Hippocampal formation (tissue), 2 donors: ENCODE measurements at regions not wholly inside any gene's neighbourhood (a gene's known extent, or its start where the extent isn't known, plus 50 kb on each side); places are given as distances from the start of the nearest gene placed in this dataset.

Experiments
- DNase-seq, 2 donors: peaks; one replicate each; lab custom pipeline; 2025; lab: John Stamatoyannopoulos, UW

- peak in 1 of 2 donors; percentile 56 for DNase-seq
These were observed 397.7 kb upstream of the HNRNPA3 start for GRCh38 chr2:176814740-176815367.

GRCh38 chr2:176817061-176817565 lies 395.5 kb upstream of the HNRNPA3 start:
- no peak for DNase-seq

GRCh38 chr2:176818076-176818475 lies 394.5 kb upstream of the HNRNPA3 start:
- DNase-seq, result no peak

DNA sequence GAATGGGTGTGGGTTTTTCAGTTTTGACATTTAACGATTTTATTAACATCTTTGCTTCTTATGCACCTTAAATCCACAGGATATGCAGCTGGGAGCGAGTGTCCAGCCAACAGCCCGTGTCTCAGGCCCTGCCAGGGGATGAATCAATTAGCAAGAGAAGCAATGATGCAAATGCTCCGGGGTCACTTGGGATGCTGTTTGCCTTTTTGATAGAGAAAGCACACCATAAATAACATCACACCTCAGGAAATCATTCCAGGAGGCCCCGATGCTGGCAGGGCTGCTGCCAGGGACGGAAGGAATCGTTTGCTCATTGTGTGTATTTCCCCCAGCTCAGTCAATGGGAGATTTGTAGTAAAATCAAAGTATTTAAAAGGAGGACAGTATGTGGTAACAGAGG lies 394.0 kb upstream of the HNRNPA3 start:
- no peak for DNase-seq

GRCh38 chr2:176819306-176819705 lies 393.3 kb upstream of the HNRNPA3 start:
- no peak for DNase-seq

DNA sequence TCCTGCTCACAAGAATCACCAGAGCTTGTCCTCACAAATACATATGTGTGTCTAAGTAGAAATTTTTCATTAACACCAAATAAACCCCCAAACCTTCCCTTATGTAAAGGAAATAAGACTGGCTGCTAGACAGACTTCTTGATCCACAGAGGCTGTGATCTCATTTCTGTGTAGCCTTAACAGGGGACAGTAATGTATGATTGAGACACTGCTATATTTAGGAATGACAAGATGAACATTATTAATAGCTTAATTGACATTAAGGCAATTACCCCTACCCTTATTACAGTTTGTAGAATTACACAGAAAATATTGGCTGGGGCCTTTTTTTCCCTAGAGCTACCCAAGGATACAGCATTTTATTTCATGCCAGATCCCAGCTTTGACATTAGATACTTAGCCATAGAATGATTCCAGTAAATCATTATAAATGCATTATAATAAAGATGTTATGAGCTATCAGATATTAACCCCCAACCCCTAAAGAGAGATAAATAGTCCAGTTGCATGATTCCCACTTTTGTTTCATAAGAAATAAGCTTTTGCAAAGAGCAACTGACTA lies 392.1 kb upstream of the HNRNPA3 start:
- DNase-seq, result no peak

DNA sequence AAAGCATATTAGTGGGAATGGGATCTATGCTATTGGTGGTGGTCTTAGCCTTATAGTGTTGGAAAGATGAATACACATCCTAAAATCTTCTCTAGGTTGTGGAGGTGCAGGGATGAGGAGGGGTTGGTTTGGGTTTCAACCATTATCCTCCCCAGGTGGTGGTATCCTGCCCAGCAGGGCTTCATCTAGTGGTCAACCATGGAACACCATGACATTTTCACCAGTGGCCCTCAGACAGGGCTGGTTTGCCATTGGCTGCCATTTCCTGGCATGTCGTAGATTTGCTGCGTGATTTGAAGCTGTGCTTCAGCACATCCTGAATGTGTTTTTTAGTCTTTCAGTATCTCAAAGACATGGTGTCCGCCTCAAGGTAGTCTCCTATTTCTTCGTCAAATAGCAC lies 391.2 kb upstream of the HNRNPA3 start:
- no peak for DNase-seq

GRCh38 chr2:176822060-176822459 lies 390.5 kb upstream of the HNRNPA3 start:
- no peak for DNase-seq

DNA sequence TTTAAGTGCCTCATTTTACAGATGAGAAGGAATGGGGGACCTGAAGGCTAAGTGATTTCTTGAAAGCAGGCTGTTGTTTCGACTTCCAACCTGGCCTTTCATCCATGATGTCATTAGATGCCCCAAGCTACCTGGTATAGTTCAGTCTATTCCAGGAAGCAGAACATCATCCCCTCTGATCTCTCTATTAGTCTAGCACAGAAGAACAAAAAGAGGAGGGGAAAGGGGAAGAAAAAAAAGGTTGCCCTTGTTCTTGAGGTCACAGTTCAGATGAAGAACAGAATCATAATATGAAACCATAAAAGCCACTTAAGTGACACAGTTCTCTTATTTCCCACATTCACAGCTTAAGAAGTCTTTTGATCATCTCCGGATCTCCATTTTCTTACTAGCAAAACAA lies 386.2 kb upstream of the HNRNPA3 start:
- no peak for DNase-seq

- no peak for DNase-seq
These were observed 385.5 kb upstream of the HNRNPA3 start for GRCh38 chr2:176826984-176827668.

- DNase-seq, result no peak
These were observed 382.2 kb upstream of the HNRNPA3 start for GRCh38 chr2:176830362-176830761.

DNA sequence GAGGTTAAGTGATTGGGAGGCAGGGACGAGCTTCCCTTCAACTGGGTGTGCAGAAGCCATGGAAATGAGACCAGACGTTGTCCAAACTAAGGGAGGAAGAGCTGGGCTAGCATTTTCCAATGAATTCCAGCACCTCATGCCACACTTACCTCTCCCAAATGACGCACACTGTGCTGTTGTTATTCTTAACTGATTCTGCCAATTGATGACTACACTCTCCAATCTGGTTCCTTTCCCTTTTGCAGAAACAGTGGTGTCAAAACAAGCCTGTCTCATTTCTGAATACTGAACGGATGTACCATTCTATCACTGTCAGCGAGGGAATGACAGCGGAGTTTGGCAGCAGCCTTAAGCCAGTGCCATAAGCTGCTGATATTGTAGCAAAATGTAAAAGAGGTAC lies 380.5 kb upstream of the HNRNPA3 start:
- DNase-seq, result no peak

GRCh38 chr2:176833671-176834070 lies 378.9 kb upstream of the HNRNPA3 start:
- no peak for DNase-seq

- DNase-seq, result no peak
These were observed 378.4 kb upstream of the HNRNPA3 start for GRCh38 chr2:176834226-176834625.

- no peak for DNase-seq
These were observed 369.4 kb upstream of the HNRNPA3 start for GRCh38 chr2:176843208-176843607.

DNA sequence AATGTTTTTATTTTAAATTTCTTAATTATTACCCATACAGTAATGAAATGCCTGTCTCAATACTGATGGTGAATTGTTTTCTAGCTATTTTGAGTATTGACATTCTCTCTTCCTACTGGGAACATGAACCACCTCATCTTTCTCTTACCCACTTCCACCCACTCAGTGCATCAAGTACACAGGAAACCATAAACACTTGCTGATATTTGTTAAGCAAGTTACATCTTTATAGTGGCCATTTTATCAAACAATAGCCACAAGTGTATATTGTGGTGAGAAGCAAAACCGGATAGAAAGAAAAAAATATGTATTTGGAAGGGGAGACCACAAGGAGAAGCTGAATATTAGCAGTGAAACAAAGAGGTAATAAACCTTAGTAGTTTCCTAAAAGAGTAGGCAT lies 368.1 kb upstream of the HNRNPA3 start:
- DNase-seq, result no peak

DNA sequence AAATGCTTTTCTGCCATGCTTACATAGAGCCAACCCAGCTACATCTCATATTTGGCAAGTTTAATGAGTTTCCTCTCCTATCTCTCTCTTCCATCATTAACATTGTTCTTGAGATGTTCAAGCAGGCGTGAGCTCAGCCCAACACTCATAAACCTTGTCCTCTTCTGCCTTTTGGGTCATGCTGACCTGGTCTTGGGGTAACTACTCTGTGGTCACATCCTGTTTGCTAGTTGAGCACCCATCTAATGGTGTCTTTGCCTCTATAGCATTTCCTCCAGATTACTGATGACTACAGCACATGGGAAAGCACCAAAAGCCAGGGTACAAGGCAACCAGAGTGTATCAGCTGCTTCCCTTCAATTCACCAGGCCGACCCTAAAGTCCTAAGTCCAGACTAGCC lies 366.9 kb upstream of the HNRNPA3 start:
- no peak for DNase-seq

GRCh38 chr2:176847575-176847974 lies 365.0 kb upstream of the HNRNPA3 start:
- no peak for DNase-seq

GRCh38 chr2:176848844-176849243 lies 363.8 kb upstream of the HNRNPA3 start:
- DNase-seq, result no peak

GRCh38 chr2:176851200-176851888 lies 361.2 kb upstream of the HNRNPA3 start:
- DNase-seq, result no peak

DNA sequence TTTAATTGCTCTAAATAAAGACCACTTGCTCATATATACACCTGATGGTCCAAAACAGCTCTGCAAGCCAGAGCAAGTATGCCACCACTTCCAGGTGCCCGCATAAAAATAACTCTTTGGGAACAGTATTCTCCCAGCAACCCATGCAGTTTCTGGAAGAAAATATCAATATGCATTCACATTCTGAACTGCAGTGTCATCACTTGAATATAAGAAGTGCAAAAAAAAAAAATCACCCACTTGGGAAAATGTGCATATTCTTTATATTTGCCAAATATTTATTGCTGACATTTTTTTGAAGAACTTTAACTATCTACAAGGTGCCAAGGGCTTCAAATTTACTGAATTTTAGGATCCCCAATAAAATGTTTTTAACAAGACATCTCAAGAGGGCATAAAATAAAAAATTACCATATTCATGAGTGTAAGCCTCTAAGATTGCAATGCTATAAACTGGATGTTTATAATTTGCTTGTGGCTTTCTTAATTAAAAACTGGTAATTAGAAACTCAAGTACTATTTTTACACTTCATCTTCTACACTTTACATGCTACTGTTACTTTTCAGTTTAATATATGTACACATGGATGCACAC lies 360.6 kb upstream of the HNRNPA3 start:
- DNase-seq, result no peak

DNA sequence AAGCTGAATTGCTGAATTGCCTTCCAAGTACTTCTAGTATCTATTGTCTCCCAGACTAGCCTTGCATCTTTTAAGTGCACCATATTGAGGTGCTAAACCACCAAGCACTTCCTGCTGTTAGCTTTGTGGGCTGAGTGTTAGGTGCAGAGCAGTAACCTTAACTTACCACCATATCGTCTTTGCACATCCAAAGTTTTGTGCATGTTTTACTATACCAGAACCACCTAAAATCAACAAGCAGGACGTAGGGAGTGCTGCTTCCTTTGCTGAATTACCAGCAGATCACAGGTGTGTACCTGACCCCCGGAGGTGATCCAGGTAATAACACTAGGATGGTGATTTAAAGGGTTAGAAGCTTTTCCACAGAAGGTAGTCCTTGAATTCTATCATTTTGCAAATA lies 359.9 kb upstream of the HNRNPA3 start:
- DNase-seq, result no peak
